ENCODE measurements at regions not wholly inside any gene's neighbourhood (a gene's known extent, or its start where the extent isn't known, plus 50 kb on each side); places are given as distances from the start of the nearest gene placed in this dataset.

GRCh38 chr6:153947808-153948447 lies 91.1 kb upstream of the OPRM1 start:
- peak; percentile 5 for DNase-seq (ENCODE audit: low spot score)
- peak; percentile 80 for TF ChIP-seq CTCF (IDR thresholded peaks at IDR 0.05; ENCODE audit: extremely low read depth, missing control alignments)

DNA sequence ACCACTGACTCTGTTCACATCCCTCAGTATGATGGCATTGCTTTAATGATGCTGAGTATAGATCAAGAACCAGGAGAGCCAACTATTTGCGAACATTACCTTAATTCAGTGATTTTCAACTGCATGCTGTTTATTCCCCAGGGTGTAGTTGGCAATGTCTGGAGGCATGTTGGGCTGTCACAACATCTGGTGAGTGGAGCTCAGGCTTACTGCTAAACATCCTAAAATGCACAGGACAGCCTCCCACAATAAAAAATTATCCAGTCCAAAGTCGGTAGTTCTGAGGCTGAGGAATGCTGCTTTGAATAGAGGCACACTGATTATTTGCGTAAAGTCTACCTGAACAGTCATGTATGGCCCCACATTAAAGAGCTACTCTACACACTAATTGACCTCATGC lies 94.8 kb upstream of the OPRM1 start:
- no peak for DNase-seq (ENCODE audit: low spot score)
- TF ChIP-seq CTCF (IDR thresholded peaks at IDR 0.05; ENCODE audit: extremely low read depth, missing control alignments), result no peak

DNA sequence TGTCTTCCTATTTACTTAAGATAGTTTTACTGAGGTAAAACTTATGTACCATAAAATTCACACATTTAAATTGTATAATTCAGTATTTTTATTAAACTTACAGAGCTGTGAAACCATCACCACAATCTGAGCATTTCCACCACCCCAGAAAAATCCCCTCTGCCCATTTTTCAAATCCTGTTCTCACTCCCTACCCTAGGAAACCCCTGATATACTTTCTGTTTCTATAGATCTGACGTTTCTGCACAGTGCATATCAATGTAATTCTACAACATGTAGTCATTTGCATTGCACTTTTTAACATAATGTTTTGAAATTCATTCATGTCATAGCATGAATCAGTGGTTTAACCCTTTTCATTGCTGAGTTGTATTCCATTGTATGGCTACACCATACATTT lies 96.7 kb upstream of the OPRM1 start:
- no peak for TF ChIP-seq CTCF (IDR thresholded peaks at IDR 0.05; ENCODE audit: extremely low read depth, missing control alignments)
- no peak for DNase-seq (ENCODE audit: low spot score)

GRCh38 chr6:153941768-153942167 lies 97.3 kb upstream of the OPRM1 start:
- no peak for TF ChIP-seq CTCF (IDR thresholded peaks at IDR 0.05; ENCODE audit: extremely low read depth, missing control alignments)
- DNase-seq (ENCODE audit: low spot score), result no peak

GRCh38 chr6:153938876-153939275 lies 100.2 kb upstream of the OPRM1 start:
- DNase-seq (ENCODE audit: low spot score), result no peak
- no peak for TF ChIP-seq CTCF (IDR thresholded peaks at IDR 0.05; ENCODE audit: extremely low read depth, missing control alignments)

DNA sequence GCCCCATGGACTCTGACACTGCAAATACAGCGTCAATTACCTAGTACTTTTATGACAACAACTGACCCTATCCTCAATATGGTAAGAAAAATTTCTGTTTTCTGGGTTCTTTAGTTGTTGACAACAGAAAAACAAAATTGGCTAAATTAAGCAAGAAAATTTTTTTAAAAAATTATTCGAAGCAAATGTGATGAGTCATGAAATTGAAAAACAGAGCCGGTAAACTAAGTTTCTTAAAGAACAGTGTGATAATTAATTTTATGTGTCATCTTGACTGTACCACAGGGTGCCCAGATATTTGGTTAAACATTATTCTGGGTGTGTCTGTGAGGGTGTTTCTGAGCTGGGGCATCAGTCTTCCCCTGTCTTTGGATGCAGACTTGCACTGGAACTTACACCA lies 107.6 kb upstream of the OPRM1 start:
- DNase-seq (ENCODE audit: low spot score), result no peak
- no peak for TF ChIP-seq CTCF (IDR thresholded peaks at IDR 0.05; ENCODE audit: extremely low read depth, missing control alignments)

DNA sequence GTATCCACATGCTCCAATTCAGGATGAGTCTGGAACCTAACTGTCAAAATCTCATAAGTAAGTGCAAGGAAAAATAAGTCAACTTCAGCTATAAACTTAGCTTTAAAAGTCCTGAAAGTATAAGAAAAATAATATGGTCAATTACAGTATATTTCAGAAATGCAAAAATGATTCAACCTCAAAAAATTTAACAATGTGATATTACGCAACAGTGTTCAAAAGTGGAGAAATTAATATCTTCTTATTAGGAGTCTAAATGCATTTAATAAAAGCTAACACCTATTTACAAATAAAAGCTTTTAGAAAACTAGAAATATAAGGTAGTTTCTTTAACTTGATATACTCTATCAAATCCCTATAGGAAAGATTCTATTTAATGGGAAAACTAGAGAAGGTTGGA lies 111.2 kb upstream of the OPRM1 start:
- no peak for DNase-seq (ENCODE audit: low spot score)
- TF ChIP-seq CTCF (IDR thresholded peaks at IDR 0.05; ENCODE audit: extremely low read depth, missing control alignments), result no peak

All from GM20000 (cell line).